HCT116 (cell line): ENCODE measurements at regions not wholly inside any gene's neighbourhood (a gene's known extent, or its start where the extent isn't known, plus 50 kb on each side); places are given as distances from the start of the nearest gene placed in this dataset.

Experiments used
- ATAC-seq: fragments of 200-7000 bp; cut with Tn5 transposase; 2 replicates; pipeline ENCODE4 v1.9.1; 2020; ENCODE audit warnings: mild to moderate bottlenecking, moderate library complexity
- BruUV-seq: library from RNA; stranded (reverse); fragments of 400-500 nt; replicated peaks from 2 replicates; lab custom pipeline; 2021; lab: Mats Ljungman, UMichigan
- CTCF ChIA-PET: fragments of 300-600 bp; sonication (Branson Sonifier 250); formaldehyde crosslinking; loops from one replicate; lab custom pipeline; 2021; ENCODE audit warnings: antibody characterized with exemption; lab: Charles Lee
- POLR2A ChIA-PET: fragments of 300-600, 350-600 bp; sonication (Branson Sonifier 250); formaldehyde crosslinking; loops from one replicate; lab custom pipeline; 2021; ENCODE audit warnings: antibody characterized with exemption; lab: Charles Lee
- RAD21 ChIA-PET, 2 experiments: fragments of 300-600 bp; sonication (Branson Sonifier 250); formaldehyde crosslinking; loops; one replicate each; lab custom pipeline; 2023; ENCODE audit warnings: low total read pairs in 2 of 2; ENCODE audit not compliant: uncharacterized antibody in 2 of 2, unreplicated experiment in 2 of 2, low non-redundant PET in 1 of 2; lab: Charles Lee
- DNase-seq: peaks from one replicate; pipeline ENCODE4 v3.0.0-alpha.2; 2010; ENCODE audit warnings: low read depth, low spot score
- H2AFZ ChIP-seq: fragments of 200-600 bp; shearing (Covaris generic), sonication (generic); 2 replicates; pipeline ENCODE4 v1.6.1; 2017; ENCODE audit warnings: low read depth, mixed run types, mixed read lengths, antibody characterized with exemption, low read length; ENCODE audit not compliant: poor library complexity, severe bottlenecking
- H3K27ac ChIP-seq: 2 replicates; pipeline ENCODE4 v1.5.1; 2012; ENCODE audit warnings: low read depth, low read length
- H3K27me3 ChIP-seq: fragments of 200-600 bp; sonication (generic); 2 replicates; pipeline ENCODE4 v1.6.1; 2016; ENCODE audit warnings: mixed run types, low read length, mixed read lengths; ENCODE audit not compliant: insufficient read depth
- H3K36me3 ChIP-seq, 2 experiments: fragments of 200-500 bp in 1 of 2; fragments of 200-600 bp in 1 of 2; sonication (Bioruptor generic) in 1 of 2; sonication (generic) in 1 of 2; 2 replicates each; pipeline versions ENCODE4 v1.5.1 to v1.6.1; 2014 to 2016; ENCODE audit warnings: low read length in 2 of 2, inconsistent platforms in 1 of 2, mixed read lengths in 1 of 2, mixed run types in 1 of 2; ENCODE audit not compliant: insufficient read depth in 2 of 2, control insufficient read depth in 1 of 2
- H3K4me1 ChIP-seq, 2 experiments: fragments of 200-600 bp in 1 of 2; sonication (generic) in 1 of 2; 2 replicates each; pipeline versions ENCODE4 v1.5.1 to v1.6.1; 2012 to 2017; ENCODE audit warnings: low read length in 2 of 2, inconsistent platforms in 1 of 2, mild to moderate bottlenecking in 1 of 2, mixed read lengths in 1 of 2, mixed run types in 1 of 2, moderate library complexity in 1 of 2; ENCODE audit not compliant: insufficient read depth in 2 of 2, control insufficient read depth in 1 of 2
- H3K4me2 ChIP-seq: fragments of 200-600 bp; sonication (generic); 2 replicates; pipeline ENCODE4 v1.6.1; 2017; ENCODE audit warnings: mixed run types, low read length, mixed read lengths
- H3K4me3 ChIP-seq, 2 experiments: fragments of 200-600 bp in 1 of 2; sonication (generic) in 1 of 2; replicated peaks in 1 of 2; 2 replicates each; pipeline ENCODE4 v1.5.1; 2011 to 2016; ENCODE audit warnings: low read length in 2 of 2, control low read depth in 1 of 2, low read depth in 1 of 2, mild to moderate bottlenecking in 1 of 2, mixed read lengths in 1 of 2, mixed run types in 1 of 2
- H3K79me2 ChIP-seq: fragments of 200-600 bp; sonication (generic); 2 replicates; pipeline ENCODE4 v1.6.1; 2017; ENCODE audit warnings: mild to moderate bottlenecking, mixed run types, low read length, moderate library complexity, mixed read lengths; ENCODE audit not compliant: insufficient read depth
- H3K9ac ChIP-seq: fragments of 200-600 bp; sonication (generic); 2 replicates; pipeline ENCODE4 v1.6.1; 2016; ENCODE audit warnings: low read length, mixed read lengths
- H3K9me2 ChIP-seq: fragments of 200-600 bp; sonication (generic), shearing (Covaris generic); 2 replicates; pipeline ENCODE4 v1.6.1; 2017; ENCODE audit warnings: mixed run types, mild to moderate bottlenecking, moderate library complexity; ENCODE audit not compliant: insufficient read depth
- H3K9me3 ChIP-seq, 2 experiments: fragments of 200-500 bp in 1 of 2; fragments of 200-600 bp in 1 of 2; sonication (Bioruptor generic) in 1 of 2; sonication (generic) in 1 of 2; 2 replicates each; pipeline ENCODE4 v1.6.1; 2014 to 2017; ENCODE audit warnings: low read length in 2 of 2, mixed read lengths in 2 of 2, inconsistent platforms in 1 of 2, low read depth in 1 of 2, mild to moderate bottlenecking in 1 of 2, mixed run types in 1 of 2, moderate library complexity in 1 of 2; ENCODE audit not compliant: control insufficient read depth in 1 of 2, insufficient read depth in 1 of 2
- H4K20me1 ChIP-seq: fragments of 200-600 bp; sonication (generic), shearing (Covaris generic); 2 replicates; pipeline ENCODE4 v1.6.1; 2017; ENCODE audit warnings: mixed run types, mild to moderate bottlenecking, moderate library complexity; ENCODE audit not compliant: insufficient read depth
- ATF3 ChIP-seq: IDR thresholded peaks from 2 replicates; pipeline ENCODE4 v1.6.1; 2012
- CTCF ChIP-seq, 3 experiments: fragments of 200-600 bp in 1 of 3; sonication (generic) in 1 of 3; IDR thresholded peaks in 2 of 3; conservative IDR thresholded peaks in 1 of 3; 2 replicates each; pipeline ENCODE4 v1.5.1; 2012 to 2017; ENCODE audit warnings: low read depth in 2 of 3, low read length in 2 of 3, antibody characterized with exemption in 1 of 3, borderline replicate concordance in 1 of 3, control low read depth in 1 of 3, mild to moderate bottlenecking in 1 of 3, mixed read lengths in 1 of 3, mixed run types in 1 of 3, moderate library complexity in 1 of 3; ENCODE audit not compliant: insufficient read depth in 1 of 3
- EGR1 ChIP-seq: IDR thresholded peaks from 2 replicates; pipeline ENCODE4 v1.6.1; 2012; ENCODE audit warnings: low read depth
- ELF1 ChIP-seq: IDR thresholded peaks from 2 replicates; pipeline ENCODE4 v1.6.1; 2012; ENCODE audit warnings: low read depth, borderline replicate concordance
- FOSL1 ChIP-seq: IDR thresholded peaks from 2 replicates; pipeline ENCODE4 v1.6.1; 2012; ENCODE audit warnings: low read depth
- JUND ChIP-seq: IDR thresholded peaks from 2 replicates; pipeline ENCODE4 v1.6.1; 2012
- MAX ChIP-seq: IDR thresholded peaks from 2 replicates; pipeline ENCODE4 v1.6.1; 2012
- POLR2A ChIP-seq: IDR thresholded peaks from 2 replicates; pipeline ENCODE4 v1.7.0; 2011; ENCODE audit warnings: borderline replicate concordance; ENCODE audit not compliant: insufficient read depth, insufficient read length; ENCODE audit errors: extremely low read depth
- POLR2AphosphoS5 ChIP-seq: IDR thresholded peaks from 2 replicates; pipeline ENCODE4 v1.6.1; 2011; ENCODE audit warnings: mild to moderate bottlenecking, low read depth, low read length, moderate library complexity
- RAD21 ChIP-seq: IDR thresholded peaks from 2 replicates; pipeline ENCODE4 v1.6.1; 2012; ENCODE audit warnings: low read depth, mild to moderate bottlenecking
- REST ChIP-seq: IDR thresholded peaks from 2 replicates; pipeline ENCODE4 v1.6.1; 2012; ENCODE audit warnings: low read depth
- SIN3A ChIP-seq: IDR thresholded peaks from 2 replicates; pipeline ENCODE4 v1.6.1; 2012; ENCODE audit warnings: low read depth
- TCF7L2 ChIP-seq: IDR thresholded peaks from 2 replicates; pipeline ENCODE4 v1.7.0; 2011; ENCODE audit warnings: borderline replicate concordance, inconsistent platforms; ENCODE audit not compliant: insufficient read depth, insufficient read length; ENCODE audit errors: extremely low read depth
- YY1 ChIP-seq: IDR thresholded peaks from 2 replicates; pipeline ENCODE4 v1.6.1; 2011; ENCODE audit warnings: low read length, low read depth, moderate library complexity, mild to moderate bottlenecking; ENCODE audit not compliant: insufficient replicate concordance; ENCODE audit errors: extremely low read depth
- ZBTB33 ChIP-seq: IDR thresholded peaks from 2 replicates; pipeline ENCODE4 v1.6.1; 2011; ENCODE audit warnings: mild to moderate bottlenecking, low read length, moderate library complexity; ENCODE audit not compliant: insufficient replicate concordance; ENCODE audit errors: extremely low read depth
- ZNF274 ChIP-seq: fragments of 200-500 bp; sonication (Bioruptor generic); IDR thresholded peaks from 2 replicates; pipeline ENCODE4 v1.6.1; 2014; ENCODE audit warnings: mild to moderate bottlenecking, low read depth, low read length, inconsistent platforms
- intact Hi-C: fragments of 100-400 bp; cut with micrococcal nuclease; formaldehyde crosslinking; loops from 2 replicates; pipeline ENCODE4 v1.10.0; 2022

GRCh38 chr14:83085136-83085535 is 1551.5 kb upstream of the SEL1L start:
- ChIA-PET POLR2A (no interaction called here), CTCF (no interaction called here), RAD21 (no interaction called here)
- no peaks in the 10 kb centered on the region for H3K27me3 ChIP-seq
- intact Hi-C loops, result no loop called here
- H3K9me3 ChIP-seq, result peaks cover 0 to 23% of the 10 kb centered on the region in 2 experiments; a peak in 2 of 4 replicates
- no peak overlapping the region for H2AFZ ChIP-seq
- TF ChIP-seq ATF3 (no peak), YY1 (no peak), ELF1 (no peak), SIN3A (no peak), RAD21 (no peak), ZBTB33 (no peak), JUND (no peak), FOSL1 (no peak), TCF7L2 (no peak), EGR1 (no peak), POLR2A (no peak), MAX (no peak), POLR2AphosphoS5 (no peak), CTCF (IDR thresholded peaks at IDR 0.05 in 2 of 3, conservative IDR thresholded peaks at IDR 0.05 in 1 of 3; ENCODE audit: borderline replicate concordance in 1 of 3, insufficient read depth in 1 of 3, low read depth in 2 of 3, low read length in 2 of 3) (no peak), ZNF274 (no peak), REST (no peak)
- no peak for ATAC-seq
- no peak overlapping the region for H3K4me3 ChIP-seq
- no peak for DNase-seq
- BruUV-seq, result no TSS peak
- H3K36me3 ChIP-seq, result no peaks in the 10 kb centered on the region
- H3K4me1 ChIP-seq, result no peaks in the 10 kb centered on the region
- H3K9me2 ChIP-seq, result no peaks in the 10 kb centered on the region
- no peaks in the 10 kb centered on the region for H3K79me2 ChIP-seq
- H4K20me1 ChIP-seq, result no peaks in the 10 kb centered on the region
- H3K4me2 ChIP-seq, result no peak overlapping the region
- no peak overlapping the region for H3K27ac ChIP-seq
- no peak overlapping the region for H3K9ac ChIP-seq
